OCI-LY7 (cell line): ENCODE measurements at regions not wholly inside any gene's neighbourhood (a gene's known extent, or its start where the extent isn't known, plus 50 kb on each side); places are given as distances from the start of the nearest gene placed in this dataset.

Experiments
- BruUV-seq: library from RNA; stranded (reverse); fragments of 400-500 nt; replicated peaks from 2 replicates; lab custom pipeline; 2021; lab: Mats Ljungman, UMichigan
- CTCF ChIA-PET: fragments of 300-600 bp; sonication (Branson Sonifier 250); formaldehyde crosslinking; loops from one replicate; lab custom pipeline; 2022; ENCODE audit warnings: antibody characterized with exemption; ENCODE audit not compliant: unreplicated experiment; lab: Charles Lee
- POLR2A ChIA-PET: fragments of 300-600 bp; sonication (Branson Sonifier 250); formaldehyde crosslinking; loops from one replicate; lab custom pipeline; 2022; ENCODE audit warnings: antibody characterized with exemption; lab: Charles Lee
- DNase-seq: peaks from one replicate; pipeline ENCODE4 v3.0.0-alpha.2; 2015; ENCODE audit warnings: low spot score
- H2AFZ ChIP-seq: fragments of 200-600 bp; sonication (generic), shearing (Covaris generic); 2 replicates; pipeline ENCODE4 v1.6.1; 2014; ENCODE audit warnings: mild to moderate bottlenecking, antibody characterized with exemption, low read length, moderate library complexity
- H3K27ac ChIP-seq: fragments of 200-600 bp; sonication (generic); 2 replicates; pipeline ENCODE4 v1.5.1; 2014; ENCODE audit warnings: mixed run types, low read depth, mild to moderate bottlenecking, moderate library complexity, low read length, inconsistent platforms; ENCODE audit not compliant: poor library complexity, severe bottlenecking
- H3K36me3 ChIP-seq: fragments of 200-600 bp; sonication (generic); 2 replicates; pipeline ENCODE4 v1.6.1; 2014; ENCODE audit warnings: mild to moderate bottlenecking, antibody characterized with exemption, low read length, moderate library complexity, mixed read lengths; ENCODE audit not compliant: insufficient read depth
- H3K4me1 ChIP-seq: fragments of 200-600 bp; sonication (generic); 2 replicates; pipeline ENCODE4 v1.5.1; 2014; ENCODE audit warnings: mild to moderate bottlenecking, low read length; ENCODE audit not compliant: insufficient read depth, poor library complexity, severe bottlenecking
- H3K4me2 ChIP-seq: fragments of 200-600 bp; sonication (generic); 2 replicates; pipeline ENCODE4 v1.6.1; 2014; ENCODE audit warnings: mild to moderate bottlenecking, low read length
- H3K4me3 ChIP-seq: fragments of 200-600 bp; sonication (generic); 2 replicates; pipeline ENCODE4 v1.5.1; 2014; ENCODE audit warnings: mild to moderate bottlenecking, low read depth, low read length; ENCODE audit not compliant: poor library complexity, severe bottlenecking
- H3K79me2 ChIP-seq: fragments of 200-600 bp; sonication (generic); 2 replicates; pipeline ENCODE4 v1.6.1; 2016; ENCODE audit warnings: low read depth, mild to moderate bottlenecking, low read length, moderate library complexity, mixed read lengths; ENCODE audit not compliant: insufficient read depth
- H3K9me2 ChIP-seq: fragments of 200-600 bp; sonication (generic); 2 replicates; pipeline ENCODE4 v1.6.1; 2016; ENCODE audit warnings: mild to moderate bottlenecking, low read length, mixed read lengths; ENCODE audit not compliant: insufficient read depth
- H3K9me3 ChIP-seq: fragments of 200-600 bp; sonication (generic); 2 replicates; pipeline ENCODE4 v1.6.1; 2014; ENCODE audit warnings: mild to moderate bottlenecking, mixed run types, low read length, mixed read lengths
- H4K20me1 ChIP-seq: fragments of 200-600 bp; sonication (generic); 2 replicates; pipeline ENCODE4 v1.6.1; 2014; ENCODE audit warnings: mild to moderate bottlenecking, antibody characterized with exemption, low read length, moderate library complexity, mixed read lengths; ENCODE audit not compliant: insufficient read depth
- CTCF ChIP-seq: fragments of 200-600 bp; sonication (generic); conservative IDR thresholded peaks from 2 replicates; pipeline ENCODE4 v1.5.1; 2014; ENCODE audit warnings: mild to moderate bottlenecking, antibody characterized with exemption, low read length, moderate library complexity, mixed read lengths
- EZH2phosphoT487 ChIP-seq: fragments of 200-600 bp; sonication (generic); IDR thresholded peaks from 2 replicates; pipeline ENCODE4 v1.6.1; 2018; ENCODE audit warnings: low read depth, borderline replicate concordance, mild to moderate bottlenecking, mixed run types, antibody characterized with exemption, low read length, moderate library complexity, mixed read lengths
- intact Hi-C: fragments of 100-400 bp; cut with micrococcal nuclease; formaldehyde crosslinking; loops from one replicate; pipeline ENCODE4 v1.10.0; 2022; ENCODE audit not compliant: unreplicated experiment

GRCh38 chr13:50322006-50322405 is 306.8 kb downstream of the KCNRG start:
- BruUV-seq: no TSS peak
- ChIA-PET POLR2A (interaction anchor here (0.7 to 1.3 kb wide), 3 partner anchors 8 to 133 kb away, joined by 3 to 4 read pairs (median 4); no protein-coding TSS in a partner anchor), CTCF (no interaction called here)
- H4K20me1 ChIP-seq: no peaks in the 10 kb centered on the region
- DNase-seq: no peak
- TF ChIP-seq CTCF: no peak
- no peak for TF ChIP-seq EZH2phosphoT487
- no peaks in the 10 kb centered on the region for H3K36me3 ChIP-seq
- H2AFZ ChIP-seq: no peak overlapping the region
- H3K4me1 ChIP-seq: no peaks in the 10 kb centered on the region
- no peak overlapping the region for H3K27ac ChIP-seq
- H3K4me2 ChIP-seq: no peak overlapping the region
- intact Hi-C loops: no loop called here
- no peak overlapping the region for H3K4me3 ChIP-seq
- no peaks in the 10 kb centered on the region for H3K79me2 ChIP-seq
- no peaks in the 10 kb centered on the region for H3K9me3 ChIP-seq
- no peaks in the 10 kb centered on the region for H3K9me2 ChIP-seq

GRCh38 chr13:50323440-50324065 is 308.3 kb downstream of the KCNRG start:
- Histone ChIP-seq H3K9me2 (no peaks in the 10 kb centered on the region), H3K9me3 (no peaks in the 10 kb centered on the region), H3K4me1 (no peaks in the 10 kb centered on the region), H4K20me1 (no peaks in the 10 kb centered on the region), H3K4me2 (no peak overlapping the region), H3K27ac (no peak overlapping the region), H3K36me3 (no peaks in the 10 kb centered on the region), H2AFZ (no peak overlapping the region), H3K79me2 (no peaks in the 10 kb centered on the region), H3K4me3 (no peak overlapping the region)
- intact Hi-C loops: no loop called here
- CTCF ChIA-PET: no interaction called here
- DNase-seq: no peak
- TF ChIP-seq EZH2phosphoT487 (no peak), CTCF (no peak)
- POLR2A ChIA-PET: interaction anchor here (0.6 to 0.7 kb wide), 2 partner anchors 32 to 880 kb away, joined by 3 read pairs; no protein-coding TSS in a partner anchor
- no TSS peak for BruUV-seq

- H2AFZ ChIP-seq: no peak overlapping the region
- H3K9me3 ChIP-seq: no peaks in the 10 kb centered on the region
- DNase-seq: no peak
- no peaks in the 10 kb centered on the region for H3K79me2 ChIP-seq
- TF ChIP-seq CTCF: no peak
- no peak for TF ChIP-seq EZH2phosphoT487
- H3K4me3 ChIP-seq: no peak overlapping the region
- no peak overlapping the region for H3K27ac ChIP-seq
- no peaks in the 10 kb centered on the region for H3K4me1 ChIP-seq
- POLR2A ChIA-PET: interaction anchor here (0.6 to 0.7 kb wide), 2 partner anchors 13 to 67 kb away, joined by 4 read pairs; no protein-coding TSS in a partner anchor
- intact Hi-C loops: no loop called here
- H3K4me2 ChIP-seq: no peak overlapping the region
- CTCF ChIA-PET: interaction anchor here (0.6 kb wide), 1 partner anchor 60 kb away, joined by 3 read pairs; no protein-coding TSS in a partner anchor
- no TSS peak for BruUV-seq
- H3K36me3 ChIP-seq: no peaks in the 10 kb centered on the region
- H4K20me1 ChIP-seq: no peaks in the 10 kb centered on the region
- no peaks in the 10 kb centered on the region for H3K9me2 ChIP-seq
Measured at GRCh38 chr13:50326271-50326670, 311.0 kb downstream of the KCNRG start.
